Heart right ventricle (tissue), 16 donors: ENCODE measurements at regions not wholly inside any gene's neighbourhood (a gene's known extent, or its start where the extent isn't known, plus 50 kb on each side); places are given as distances from the start of the nearest gene placed in this dataset.

Experiments
- ATAC-seq, 8 donors: fragments of 200-7000 bp; cut with Tn5 transposase; one replicate each; pipeline ENCODE4 v1.9.1; 2020; ENCODE audit warnings: mild to moderate bottlenecking in 8 of 8, moderate library complexity in 8 of 8, moderate number of reproducible peaks in 1 of 8
- DNase-seq, 2 donors: peaks; one replicate each; pipeline ENCODE4 v3.0.0-alpha.2; 2020
- H3K27ac ChIP-seq, 10 donors: fragments of 200-600 bp; sonication (generic) in 2 of 10; one replicate each; pipeline versions ENCODE4 v1.5.0 to v1.8.0; 2020 to 2022; ENCODE audit warnings: mild to moderate bottlenecking in 3 of 10
- H3K27me3 ChIP-seq, 7 donors: fragments of 200-600 bp; one replicate each; pipeline ENCODE4 v1.8.0; 2021 to 2022; ENCODE audit warnings: mild to moderate bottlenecking in 2 of 7
- H3K36me3 ChIP-seq, 9 donors: fragments of 200-600 bp; sonication (generic) in 1 of 9; one replicate each; pipeline versions ENCODE4 v1.5.0 to v1.8.0; 2020 to 2022; ENCODE audit warnings: mild to moderate bottlenecking in 2 of 9
- H3K4me1 ChIP-seq, 9 donors: fragments of 200-600 bp; sonication (generic) in 1 of 9; one replicate each; pipeline versions ENCODE4 v1.5.0 to v1.8.0; 2020 to 2022; ENCODE audit warnings: mild to moderate bottlenecking in 4 of 9
- H3K4me3 ChIP-seq, 10 donors: fragments of 200-600 bp; sonication (generic) in 2 of 10; one replicate each; pipeline versions ENCODE4 v1.5.0 to v1.8.0; 2020 to 2022; ENCODE audit warnings: mild to moderate bottlenecking in 7 of 10, moderate library complexity in 2 of 10
- H3K9me3 ChIP-seq, 11 donors: fragments of 200-600 bp in 10 of 11; sonication (generic) in 2 of 11; one replicate each; pipeline versions ENCODE4 v1.5.0 to v1.8.0; 2013 to 2022; ENCODE audit warnings: mild to moderate bottlenecking in 2 of 11, control low read depth in 1 of 11, moderate library complexity in 1 of 11
- CTCF ChIP-seq, 9 donors: fragments of 200-600 bp; sonication (generic) in 2 of 9; IDR thresholded peaks; one replicate each; pipeline versions ENCODE4 v1.5.0 to v1.8.0; 2021 to 2022; ENCODE audit warnings: antibody characterized with exemption in 9 of 9, mild to moderate bottlenecking in 5 of 9, moderate library complexity in 1 of 9
- WGBS, 2 donors: extraction: QIAGEN DNeasy Blood & Tissue Kit; methylation state at CpG; one replicate each; pipeline ENCODE4 v1.1.7; 2013; ENCODE audit warnings: inconsistent platforms in 1 of 2; 5-methylcytosine and 5-hydroxymethylcytosine counted together
- intact Hi-C, 10 donors: fragments of 100-400 bp; cut with DNase I; formaldehyde crosslinking; loops; one replicate each; pipeline versions ENCODE4 v1.11.1 to v1.14.2; 2022
- donor health status: Arrhythmogenic right ventricular cardiomyopathy.
- donor health status: ischemic (EF 13 %, LVEDD 7.1; RV severe dilation, severe dysfunction).
- donor health status: healthy with polysubstance abuse.
- donor health status: DM: no; HTN: yes; CAD: no.
- donor health status: DM: no; HTN: no; CAD: no.
- donor health status: ischemic (EF 25% LVEDD 6.9; RV normal size, moderate dysfunction).
- donor health status: ischemic (EF 25% LVEDD 5.7; RV mildly dilated, moderate dysfunction).
- donor health status: healthy.
- donor health status: DM: yes; HTN: yes; CAD: no.
- donor health status: Ischemic cardiomyopathy.
- donor health status: ischemic (EF 35%, LVEDD 5.7; RV mildly dilated, moderate dysfunction).
- donor health status: nonischemic (EF 11% LVEDD 7.7; RV severe dilation, severe dysfunction).
- donor health status: DM: yes; HTN: yes; CAD: no.
- donor health status: PGD.
- donor health status: ischemic (EF 29% LVEDD 5.4; RV normal size, mild dysfunction).
- donor health status: nonischemic (EF 23%, LVEDD 6.1; RV moderate dilation, normal function).

- H3K27me3 ChIP-seq = no peaks in the 10 kb centered on the region
- no peak for TF ChIP-seq CTCF (IDR thresholded peaks at IDR 0.05)
- ATAC-seq (no peak), DNase-seq (no peak)
- H3K9me3 ChIP-seq = no peaks in the 10 kb centered on the region
- WGBS, 2 donors = 57 to 75% methylated on average over 2 of the region's 2 CpGs
- intact Hi-C loops = no loop called here
- no peak overlapping the region for H3K4me3 ChIP-seq
- H3K4me1 ChIP-seq = no peaks in the 10 kb centered on the region
- no peaks in the 10 kb centered on the region for H3K36me3 ChIP-seq
- no peak overlapping the region for H3K27ac ChIP-seq
Measured at GRCh38 chr11:81397316-81397715, 1336.3 kb downstream of the FAM181B start.

- WGBS, 2 donors = 54 to 55% methylated on average over 2 of the region's 2 CpGs
- Histone ChIP-seq H3K36me3 (no peaks in the 10 kb centered on the region), H3K9me3 (no peaks in the 10 kb centered on the region), H3K4me3 (no peak overlapping the region), H3K4me1 (no peaks in the 10 kb centered on the region), H3K27ac (no peak overlapping the region), H3K27me3 (no peaks in the 10 kb centered on the region)
- ATAC-seq (no peak), DNase-seq (no peak)
- TF ChIP-seq CTCF (IDR thresholded peaks at IDR 0.05) = no peak
- intact Hi-C loops = no loop called here
Measured at GRCh38 chr11:81394311-81394710, 1339.4 kb downstream of the FAM181B start.

GRCh38 chr11:81388326-81388725 is 1345.3 kb downstream of the FAM181B start:
- DNase-seq = no peak
- H3K4me1 ChIP-seq = no peaks in the 10 kb centered on the region
- intact Hi-C loops = no loop called here
- peaks cover 0 to 20% (median 6%) of the 10 kb centered on the region in 11 donors for H3K9me3 ChIP-seq
- no peaks in the 10 kb centered on the region for H3K36me3 ChIP-seq
- H3K27me3 ChIP-seq = no peaks in the 10 kb centered on the region
- H3K27ac ChIP-seq = no peak overlapping the region
- 39 to 57% methylated on average over 3 of the region's 3 CpGs for WGBS, 2 donors
- no peak for TF ChIP-seq CTCF (IDR thresholded peaks at IDR 0.05)
- ATAC-seq = no peak
- no peak overlapping the region for H3K4me3 ChIP-seq

GRCh38 chr11:81380395-81380794 is 1353.3 kb downstream of the FAM181B start:
- H3K4me1 ChIP-seq = no peaks in the 10 kb centered on the region
- ATAC-seq (no peak), DNase-seq (no peak)
- intact Hi-C loops = no loop called here
- no peak overlapping the region for H3K27ac ChIP-seq
- H3K9me3 ChIP-seq = peaks cover 0 to 20% (median 6%) of the 10 kb centered on the region in 11 donors
- H3K27me3 ChIP-seq = no peaks in the 10 kb centered on the region
- H3K4me3 ChIP-seq = no peak overlapping the region
- 33 to 36% methylated on average over 1 of the region's 1 CpG for WGBS, 2 donors
- H3K36me3 ChIP-seq = no peaks in the 10 kb centered on the region
- TF ChIP-seq CTCF (IDR thresholded peaks at IDR 0.05) = no peak

GRCh38 chr11:81377418-81377817 is 1356.2 kb downstream of the FAM181B start:
- Histone ChIP-seq H3K36me3 (no peaks in the 10 kb centered on the region), H3K27me3 (no peaks in the 10 kb centered on the region), H3K4me3 (no peak overlapping the region), H3K4me1 (no peaks in the 10 kb centered on the region), H3K9me3 (peaks cover 0 to 19% (median 3%) of the 10 kb centered on the region in 11 donors), H3K27ac (no peak overlapping the region)
- ATAC-seq (no peak), DNase-seq (no peak)
- 68 to 72% methylated on average over 2 of the region's 2 CpGs for WGBS, 2 donors
- no peak for TF ChIP-seq CTCF (IDR thresholded peaks at IDR 0.05)
- intact Hi-C loops = no loop called here
